ENCODE measurements at regions not wholly inside any gene's neighbourhood (a gene's known extent, or its start where the extent isn't known, plus 50 kb on each side); places are given as distances from the start of the nearest gene placed in this dataset.

- no peaks in the 10 kb centered on the region for H3K9me3 ChIP-seq
- no peak for ATAC-seq
- H3K36me3 ChIP-seq = no peaks in the 10 kb centered on the region
- no peaks in the 10 kb centered on the region for H3K27me3 ChIP-seq
- H3K4me3 ChIP-seq = no peak overlapping the region
- no peak overlapping the region for H3K27ac ChIP-seq
- no peak for TF ChIP-seq CTCF (IDR thresholded peaks at IDR 0.05)
- no peak for TF ChIP-seq EP300 (IDR thresholded peaks at IDR 0.05)
- no peak for TF ChIP-seq POLR2A (IDR thresholded peaks at IDR 0.05)
- TF ChIP-seq POLR2AphosphoS5 (IDR thresholded peaks at IDR 0.05) = no peak
- no peaks in the 10 kb centered on the region for H3K4me1 ChIP-seq
Observed at GRCh38 chr5:92421196-92421595, 1038.1 kb upstream of the ARRDC3 start.

- TF ChIP-seq CTCF (IDR thresholded peaks at IDR 0.05) = no peak
- TF ChIP-seq POLR2AphosphoS5 (IDR thresholded peaks at IDR 0.05) = no peak
- no peak for TF ChIP-seq POLR2A (IDR thresholded peaks at IDR 0.05)
- TF ChIP-seq EP300 (IDR thresholded peaks at IDR 0.05) = no peak
- H3K27ac ChIP-seq = no peak overlapping the region
- no peaks in the 10 kb centered on the region for H3K9me3 ChIP-seq
- no peak overlapping the region for H3K4me3 ChIP-seq
- H3K27me3 ChIP-seq = no peaks in the 10 kb centered on the region
- H3K4me1 ChIP-seq = no peaks in the 10 kb centered on the region
- H3K36me3 ChIP-seq = no peaks in the 10 kb centered on the region
- ATAC-seq = no peak
Observed at GRCh38 chr5:92419261-92419660, 1036.1 kb upstream of the ARRDC3 start.

GRCh38 chr5:92418341-92418740 lies 1035.2 kb upstream of the ARRDC3 start:
- Histone ChIP-seq H3K4me3 (no peak overlapping the region), H3K4me1 (no peaks in the 10 kb centered on the region), H3K9me3 (no peaks in the 10 kb centered on the region), H3K27ac (no peak overlapping the region), H3K36me3 (no peaks in the 10 kb centered on the region), H3K27me3 (no peaks in the 10 kb centered on the region)
- TF ChIP-seq CTCF (IDR thresholded peaks at IDR 0.05) (no peak), POLR2A (IDR thresholded peaks at IDR 0.05) (no peak), EP300 (IDR thresholded peaks at IDR 0.05) (no peak), POLR2AphosphoS5 (IDR thresholded peaks at IDR 0.05) (no peak)
- 58 to 80% methylated on average over 3 of the region's 3 CpGs for WGBS, 2 donors (ENCODE audit: low coverage in 1 of 2)
- ATAC-seq = no peak

- H3K4me3 ChIP-seq = no peak overlapping the region
- H3K27me3 ChIP-seq = no peaks in the 10 kb centered on the region
- WGBS, 2 donors (ENCODE audit: low coverage in 1 of 2) = 49% methylated on average over 2 of the region's 2 CpGs; no CpG with 5 or more reads in 1 of the 2 donors
- no peaks in the 10 kb centered on the region for H3K36me3 ChIP-seq
- H3K27ac ChIP-seq = no peak overlapping the region
- no peaks in the 10 kb centered on the region for H3K9me3 ChIP-seq
- no peak for ATAC-seq
- TF ChIP-seq EP300 (IDR thresholded peaks at IDR 0.05) (no peak), POLR2AphosphoS5 (IDR thresholded peaks at IDR 0.05) (no peak), POLR2A (IDR thresholded peaks at IDR 0.05) (no peak), CTCF (IDR thresholded peaks at IDR 0.05) (no peak)
- H3K4me1 ChIP-seq = no peaks in the 10 kb centered on the region
Observed at GRCh38 chr5:92409134-92409533, 1026.0 kb upstream of the ARRDC3 start.

GRCh38 chr5:92402956-92403702 lies 1020.0 kb upstream of the ARRDC3 start:
- WGBS, 2 donors (ENCODE audit: low coverage in 1 of 2) = 86 to 91% methylated on average over 6 to 7 of the region's 7 CpGs
- Histone ChIP-seq H3K27me3 (no peaks in the 10 kb centered on the region), H3K27ac (no peak overlapping the region), H3K36me3 (no peaks in the 10 kb centered on the region), H3K9me3 (no peaks in the 10 kb centered on the region), H3K4me3 (no peak overlapping the region), H3K4me1 (no peaks in the 10 kb centered on the region)
- no peak for TF ChIP-seq EP300 (IDR thresholded peaks at IDR 0.05)
- no peak for ATAC-seq
